AG09319 (cell line): ENCODE measurements at regions not wholly inside any gene's neighbourhood (a gene's known extent, or its start where the extent isn't known, plus 50 kb on each side); places are given as distances from the start of the nearest gene placed in this dataset.
"Not testable (repeated sequence)": the region's sequence is repeated elsewhere in the genome, so short reads cannot be mapped to it uniquely, and the experiment has no call there.

ENCODE experiments used
- DNase-seq: peaks from one replicate; pipeline ENCODE4 v3.0.0-alpha.2; 2010; ENCODE audit warnings: low read depth; ENCODE audit errors: extremely low read depth
- TF ChIP-seq, protein P1 (sequence below): IDR thresholded peaks from 2 replicates; pipeline ENCODE4 v1.5.1; 2011; ENCODE audit warnings: low read depth, mild to moderate bottlenecking, inconsistent platforms, low read length, moderate library complexity

DNA sequence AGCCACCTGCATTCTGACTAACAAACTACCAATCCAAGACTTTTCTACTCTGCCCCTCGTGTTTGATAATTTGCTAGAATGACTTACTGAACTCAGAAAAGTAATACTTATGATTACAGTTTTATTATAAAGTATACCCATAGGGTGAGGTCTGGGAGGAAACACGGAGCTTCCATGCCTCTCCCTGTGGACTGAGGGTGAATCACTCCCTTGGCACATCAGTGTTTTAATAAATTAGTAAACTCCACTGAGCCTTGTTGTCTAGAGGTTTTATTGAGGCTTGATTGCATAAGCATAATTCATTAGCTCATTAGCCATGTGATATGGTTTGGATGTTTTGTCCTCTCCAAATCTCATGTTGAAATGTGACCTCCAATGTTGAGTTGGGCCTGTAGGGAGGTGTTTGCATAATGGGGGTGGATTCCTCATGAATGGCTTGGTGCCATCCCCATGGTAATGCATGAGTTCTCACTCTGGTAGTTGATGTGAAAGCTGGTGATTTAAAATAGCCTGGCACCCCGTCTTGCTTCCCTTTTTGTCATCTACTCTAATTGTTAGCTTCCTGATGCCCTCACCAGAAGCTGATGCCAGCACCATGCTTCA is 233.6 kb upstream of the TRPC7 start:
- TF ChIP-seq, protein P1, sequence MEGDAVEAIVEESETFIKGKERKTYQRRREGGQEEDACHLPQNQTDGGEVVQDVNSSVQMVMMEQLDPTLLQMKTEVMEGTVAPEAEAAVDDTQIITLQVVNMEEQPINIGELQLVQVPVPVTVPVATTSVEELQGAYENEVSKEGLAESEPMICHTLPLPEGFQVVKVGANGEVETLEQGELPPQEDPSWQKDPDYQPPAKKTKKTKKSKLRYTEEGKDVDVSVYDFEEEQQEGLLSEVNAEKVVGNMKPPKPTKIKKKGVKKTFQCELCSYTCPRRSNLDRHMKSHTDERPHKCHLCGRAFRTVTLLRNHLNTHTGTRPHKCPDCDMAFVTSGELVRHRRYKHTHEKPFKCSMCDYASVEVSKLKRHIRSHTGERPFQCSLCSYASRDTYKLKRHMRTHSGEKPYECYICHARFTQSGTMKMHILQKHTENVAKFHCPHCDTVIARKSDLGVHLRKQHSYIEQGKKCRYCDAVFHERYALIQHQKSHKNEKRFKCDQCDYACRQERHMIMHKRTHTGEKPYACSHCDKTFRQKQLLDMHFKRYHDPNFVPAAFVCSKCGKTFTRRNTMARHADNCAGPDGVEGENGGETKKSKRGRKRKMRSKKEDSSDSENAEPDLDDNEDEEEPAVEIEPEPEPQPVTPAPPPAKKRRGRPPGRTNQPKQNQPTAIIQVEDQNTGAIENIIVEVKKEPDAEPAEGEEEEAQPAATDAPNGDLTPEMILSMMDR, result no peak
- no peak for DNase-seq

DNA sequence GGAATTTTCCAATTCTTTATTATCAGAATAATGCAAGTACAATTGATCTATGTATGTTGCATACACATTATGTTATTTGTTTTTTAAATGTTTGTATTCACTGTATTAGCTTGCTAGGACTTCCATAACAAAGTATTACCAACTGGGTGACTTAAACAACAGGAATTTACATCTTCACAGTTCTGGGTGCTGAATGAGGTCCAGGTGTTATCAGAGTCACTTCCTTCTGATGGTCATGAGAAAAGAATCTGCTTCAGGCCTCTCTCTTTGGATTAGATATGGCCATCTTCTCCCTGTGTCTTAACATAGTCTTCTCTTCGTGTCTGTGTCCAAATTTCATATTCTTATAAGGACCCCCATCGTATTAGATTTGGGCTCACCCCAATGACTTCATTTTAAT is 229.1 kb upstream of the TRPC7 start:
- TF ChIP-seq, protein P1, result no peak
- no peak for DNase-seq

DNA sequence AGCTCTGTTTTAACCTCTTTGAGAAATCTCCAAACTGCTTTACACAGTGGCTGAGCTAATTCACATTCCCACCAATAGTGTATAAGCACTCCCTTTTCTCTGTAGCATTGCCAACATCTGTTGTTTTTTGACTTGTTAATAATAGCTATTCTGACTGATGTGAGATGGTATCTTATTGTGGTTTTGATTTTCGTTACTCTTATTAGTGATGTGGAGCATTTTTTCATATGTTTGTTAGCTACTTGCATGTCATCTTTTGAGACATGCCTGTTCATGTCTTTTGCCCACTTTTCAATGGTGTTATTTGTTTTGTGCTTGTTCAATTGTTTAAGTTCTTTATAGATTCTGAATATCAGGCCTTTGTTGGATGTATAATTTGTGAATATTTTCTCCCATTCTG is 225.2 kb upstream of the TRPC7 start:
- TF ChIP-seq, protein P1, result no peak
- DNase-seq, result no peak

DNA sequence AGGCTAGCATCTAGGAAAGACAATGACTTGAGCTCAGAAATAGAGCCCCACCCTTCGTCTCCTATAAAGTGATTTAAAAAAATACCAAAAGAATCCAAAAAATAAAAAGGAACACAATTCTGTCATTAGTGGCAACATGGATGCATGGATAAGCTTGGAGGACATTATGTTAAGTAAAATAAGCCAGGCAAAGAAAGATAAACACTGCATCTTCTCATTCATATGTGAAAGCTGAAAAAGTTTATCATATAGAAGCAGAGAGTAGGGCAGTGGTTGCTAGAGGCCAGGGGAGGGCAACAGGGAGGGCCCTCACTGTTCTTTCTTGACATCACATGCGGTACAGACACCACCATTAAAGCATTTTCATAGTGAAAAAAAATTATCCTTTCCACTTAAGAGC is 220.9 kb upstream of the TRPC7 start:
- TF ChIP-seq, protein P1, result no peak

DNA sequence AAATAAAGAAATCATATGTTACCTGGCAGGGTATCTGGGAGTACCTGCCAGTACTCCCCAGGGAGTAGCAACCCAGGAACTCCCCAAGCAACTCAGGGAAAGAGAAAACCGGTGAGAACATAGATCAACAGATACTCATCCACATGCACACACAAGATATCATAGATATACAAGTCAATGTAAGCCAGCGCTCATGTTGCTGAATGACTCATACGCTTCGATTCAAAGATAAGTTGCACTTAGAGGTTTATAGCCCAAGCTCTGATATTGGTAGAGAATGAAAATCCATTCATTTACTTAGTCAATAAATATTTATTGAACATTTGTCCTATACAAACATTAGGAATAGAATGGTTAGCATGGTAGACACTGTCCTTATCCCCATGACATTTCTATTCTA is 219.1 kb upstream of the TRPC7 start:
- TF ChIP-seq, protein P1, result no peak
- no peak for DNase-seq

More for the DNA sequence above, 220.9 kb upstream of the TRPC7 start:
- DNase-seq, result no peak

DNA sequence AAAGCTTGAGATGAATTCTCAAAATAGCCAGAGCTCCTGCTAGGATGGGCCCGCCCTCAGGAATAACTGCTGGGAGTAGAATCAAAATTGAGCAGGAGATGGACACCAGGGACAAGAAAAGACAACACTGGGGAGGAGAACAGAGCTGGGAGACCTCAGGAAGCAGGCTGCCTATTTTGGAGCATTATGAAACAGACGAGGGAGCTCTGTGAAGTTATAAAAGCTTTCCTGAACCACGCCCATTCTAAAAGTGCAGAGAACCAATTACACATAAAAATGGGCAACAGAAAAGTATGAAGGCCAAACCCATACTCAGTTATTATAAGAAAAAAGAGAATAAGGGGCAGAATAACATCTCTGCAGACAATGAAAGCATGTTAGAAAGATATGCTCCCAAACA is 213.9 kb upstream of the TRPC7 start:
- no peak for DNase-seq
- TF ChIP-seq, protein P1, result no peak

DNA sequence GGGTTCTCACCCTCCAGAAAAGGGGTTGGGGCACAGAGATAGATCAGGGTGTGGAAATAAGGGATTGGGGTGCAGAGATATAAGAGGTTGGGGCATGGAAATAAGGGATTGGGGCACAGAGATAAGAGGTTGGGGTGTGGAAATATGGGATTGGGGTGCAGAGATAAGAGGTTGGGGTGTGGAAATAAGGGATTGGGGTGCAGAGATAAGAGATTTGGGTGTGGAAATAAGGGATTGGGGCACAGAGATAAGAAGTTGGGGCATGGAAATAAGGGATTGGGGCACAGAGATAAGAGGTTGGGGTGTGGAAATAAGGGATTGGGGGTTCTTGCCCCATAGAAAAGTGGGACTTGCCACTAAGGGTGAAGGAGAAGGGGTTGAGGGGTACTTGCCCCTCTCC is 204.5 kb upstream of the TRPC7 start:
- not testable (repeated sequence) for DNase-seq

DNA sequence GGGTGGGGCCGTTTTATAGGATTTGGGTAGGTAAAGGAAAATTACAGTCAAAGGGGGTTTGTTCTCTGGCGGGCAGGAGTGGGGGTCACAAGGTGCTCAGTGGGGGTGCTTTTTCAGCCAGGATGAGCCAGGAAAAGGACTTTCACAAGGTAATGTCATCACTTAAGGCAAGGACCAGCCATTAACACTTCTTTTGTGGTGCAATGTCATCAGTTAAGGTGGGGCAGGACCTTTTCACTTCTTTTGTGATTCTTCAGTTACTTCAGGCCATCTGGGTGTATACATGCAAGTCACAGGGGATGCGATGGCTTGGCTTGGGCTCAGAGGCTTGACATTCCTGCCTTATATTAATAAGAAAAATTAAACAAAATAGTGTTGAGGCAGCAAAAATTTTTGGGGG is 200.1 kb upstream of the TRPC7 start:
- not testable (repeated sequence) for DNase-seq

DNA sequence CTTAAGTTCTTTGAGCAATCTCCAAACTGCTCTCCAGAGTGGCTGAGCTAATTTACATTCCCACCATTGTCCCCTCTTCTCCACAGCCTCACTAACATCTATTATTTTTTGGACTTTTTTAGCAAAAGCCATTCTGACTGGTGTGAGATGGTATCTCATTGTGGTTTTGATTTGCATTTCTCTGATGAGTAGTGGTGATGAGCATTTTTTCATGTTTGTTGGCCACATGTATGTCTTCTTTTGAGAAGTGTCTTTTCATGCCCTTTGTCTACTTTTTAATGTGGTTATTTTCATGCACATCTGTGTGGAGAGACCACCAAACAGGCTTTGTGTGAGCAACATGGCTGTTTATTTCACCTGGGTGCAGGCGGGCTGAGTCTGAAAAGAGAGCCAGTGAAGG is 199.7 kb upstream of the TRPC7 start:
- DNase-seq, result not testable (repeated sequence)

DNA sequence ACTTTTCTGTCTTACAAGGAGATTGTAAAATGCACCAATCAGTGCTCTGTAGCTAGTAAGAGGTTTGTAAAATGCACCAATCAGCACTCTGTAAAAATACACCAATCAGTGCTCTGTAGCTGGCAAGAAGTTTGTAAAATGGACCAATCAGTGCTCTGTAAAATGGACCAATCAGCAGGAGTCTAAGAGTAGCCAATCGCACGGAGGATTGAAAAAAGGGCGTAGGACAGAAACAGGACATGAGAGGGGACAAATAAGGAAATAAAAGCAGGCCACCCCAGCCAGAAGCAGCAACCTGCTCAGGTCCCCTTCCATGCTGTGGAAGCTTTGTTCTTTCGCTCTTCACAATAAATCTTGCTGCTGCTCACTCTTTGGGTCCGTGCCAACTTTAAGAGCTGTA is 199.1 kb upstream of the TRPC7 start:
- DNase-seq, result not testable (repeated sequence)
